ENCODE measurements at regions not wholly inside any gene's neighbourhood (a gene's known extent, or its start where the extent isn't known, plus 50 kb on each side); places are given as distances from the start of the nearest gene placed in this dataset.

DNA sequence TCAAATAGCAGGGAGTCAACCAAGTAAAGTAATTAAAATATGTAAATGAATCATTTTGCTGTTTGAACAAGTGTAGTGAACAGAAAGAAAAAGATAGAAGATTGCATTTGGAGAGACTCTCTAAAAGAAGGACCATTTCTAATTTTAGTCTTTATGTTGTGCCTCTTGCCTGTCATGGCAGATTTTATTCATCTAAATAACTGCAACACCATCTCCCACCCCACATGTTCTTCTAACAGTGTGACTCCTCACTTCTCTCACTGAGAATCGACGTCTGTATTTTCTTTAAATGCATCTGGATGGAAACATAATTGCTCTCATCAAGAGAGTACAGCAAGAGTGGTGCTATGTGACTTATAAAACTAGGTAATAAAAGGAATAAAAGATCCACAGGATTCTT lies 439.9 kb upstream of the GBE1 start:
- no peaks in the 10 kb centered on the region for H3K4me1 ChIP-seq (ENCODE audit: low read length)
- no peak overlapping the region for H3K4me3 ChIP-seq (ENCODE audit: low read length)
- DNase-seq, result no peak
- no peaks in the 10 kb centered on the region for H3K9me3 ChIP-seq (replicated peaks; ENCODE audit: insufficient read depth, low read length)
- no peak overlapping the region for H3K27ac ChIP-seq (ENCODE audit: low read length)
- no peak for TF ChIP-seq CTCF (IDR thresholded peaks at IDR 0.05; ENCODE audit: low read length)
- no peak for TF ChIP-seq EZH2 (optimal IDR thresholded peaks at IDR 0.05; ENCODE audit: low read depth, low read length)
- TF ChIP-seq EZH2phosphoT487 (IDR thresholded peaks at IDR 0.05; ENCODE audit: low read length), result no peak
- H3K4me2 ChIP-seq (ENCODE audit: low read depth, low read length), result no peak overlapping the region
- H3K27me3 ChIP-seq (replicated peaks; ENCODE audit: insufficient read depth, low read length), result no peaks in the 10 kb centered on the region
- H4K20me1 ChIP-seq (ENCODE audit: insufficient read depth, low read length), result no peaks in the 10 kb centered on the region
- no peaks in the 10 kb centered on the region for H3K79me2 ChIP-seq (ENCODE audit: low read length)
- H3K9me2 ChIP-seq (replicated peaks; ENCODE audit: insufficient read depth, low read length), result no peaks in the 10 kb centered on the region
- no peak overlapping the region for H3K9ac ChIP-seq (ENCODE audit: low read length)
- no peaks in the 10 kb centered on the region for H3F3A ChIP-seq (ENCODE audit: insufficient read depth, low read length)
- H3K36me3 ChIP-seq (replicated peaks; ENCODE audit: insufficient read depth, low read length), result no peaks in the 10 kb centered on the region
- H2AFZ ChIP-seq (ENCODE audit: low read length), result no peak overlapping the region

- Histone ChIP-seq H4K20me1 (ENCODE audit: insufficient read depth, low read length) (no peaks in the 10 kb centered on the region), H3K36me3 (replicated peaks; ENCODE audit: insufficient read depth, low read length) (no peaks in the 10 kb centered on the region), H3K27ac (ENCODE audit: low read length) (no peak overlapping the region), H3K4me3 (ENCODE audit: low read length) (no peak overlapping the region), H3F3A (ENCODE audit: insufficient read depth, low read length) (no peaks in the 10 kb centered on the region), H3K79me2 (ENCODE audit: low read length) (no peaks in the 10 kb centered on the region), H3K4me1 (ENCODE audit: low read length) (no peaks in the 10 kb centered on the region), H3K9ac (ENCODE audit: low read length) (no peak overlapping the region), H2AFZ (ENCODE audit: low read length) (no peak overlapping the region), H3K9me2 (replicated peaks; ENCODE audit: insufficient read depth, low read length) (no peaks in the 10 kb centered on the region), H3K27me3 (replicated peaks; ENCODE audit: insufficient read depth, low read length) (no peaks in the 10 kb centered on the region), H3K9me3 (replicated peaks; ENCODE audit: insufficient read depth, low read length) (no peaks in the 10 kb centered on the region), H3K4me2 (ENCODE audit: low read depth, low read length) (no peak overlapping the region)
- DNase-seq, result no peak
- no peak for TF ChIP-seq EZH2 (optimal IDR thresholded peaks at IDR 0.05; ENCODE audit: low read depth, low read length)
- TF ChIP-seq EZH2phosphoT487 (IDR thresholded peaks at IDR 0.05; ENCODE audit: low read length), result no peak
- TF ChIP-seq CTCF (IDR thresholded peaks at IDR 0.05; ENCODE audit: low read length), result no peak
Measured at GRCh38 chr3:82198009-82198408, 436.6 kb upstream of the GBE1 start.

GRCh38 chr3:82196645-82197044 lies 435.2 kb upstream of the GBE1 start:
- no peaks in the 10 kb centered on the region for H3K9me3 ChIP-seq (replicated peaks; ENCODE audit: insufficient read depth, low read length)
- no peaks in the 10 kb centered on the region for H3F3A ChIP-seq (ENCODE audit: insufficient read depth, low read length)
- H3K36me3 ChIP-seq (replicated peaks; ENCODE audit: insufficient read depth, low read length), result no peaks in the 10 kb centered on the region
- no peaks in the 10 kb centered on the region for H4K20me1 ChIP-seq (ENCODE audit: insufficient read depth, low read length)
- H3K4me2 ChIP-seq (ENCODE audit: low read depth, low read length), result no peak overlapping the region
- no peak for TF ChIP-seq CTCF (IDR thresholded peaks at IDR 0.05; ENCODE audit: low read length)
- no peak for TF ChIP-seq EZH2 (optimal IDR thresholded peaks at IDR 0.05; ENCODE audit: low read depth, low read length)
- TF ChIP-seq EZH2phosphoT487 (IDR thresholded peaks at IDR 0.05; ENCODE audit: low read length), result no peak
- no peaks in the 10 kb centered on the region for H3K4me1 ChIP-seq (ENCODE audit: low read length)
- peak; percentile 14 for DNase-seq
- no peaks in the 10 kb centered on the region for H3K79me2 ChIP-seq (ENCODE audit: low read length)
- no peaks in the 10 kb centered on the region for H3K27me3 ChIP-seq (replicated peaks; ENCODE audit: insufficient read depth, low read length)
- no peaks in the 10 kb centered on the region for H3K9me2 ChIP-seq (replicated peaks; ENCODE audit: insufficient read depth, low read length)
- no peak overlapping the region for H3K27ac ChIP-seq (ENCODE audit: low read length)
- H2AFZ ChIP-seq (ENCODE audit: low read length), result no peak overlapping the region
- no peak overlapping the region for H3K9ac ChIP-seq (ENCODE audit: low read length)
- H3K4me3 ChIP-seq (ENCODE audit: low read length), result no peak overlapping the region

Measured in MM.1S (cell line).